GM23338 (cell line): ENCODE measurements at regions not wholly inside any gene's neighbourhood (a gene's known extent, or its start where the extent isn't known, plus 50 kb on each side); places are given as distances from the start of the nearest gene placed in this dataset.

Source experiments
- ATAC-seq: fragments of 200-7000 bp; cut with Tn5 transposase; 3 replicates; pipeline ENCODE4 v1.9.1; 2020
- DNase-seq: peaks from one replicate; pipeline ENCODE4 v3.0.0-alpha.2; 2015; ENCODE audit warnings: low spot score
- H2AFZ ChIP-seq: fragments of 200-600 bp; sonication (generic); 2 replicates; pipeline ENCODE4 v1.8.0; 2016; ENCODE audit warnings: antibody characterized with exemption, mild to moderate bottlenecking, moderate library complexity
- H3F3A ChIP-seq: fragments of 200-600 bp; sonication (generic); replicated peaks from 2 replicates; pipeline ENCODE4 v1.8.0; 2017; ENCODE audit warnings: antibody characterized with exemption, mixed run types, low read depth
- H3K27ac ChIP-seq: fragments of 200-600 bp; sonication (generic); 2 replicates; pipeline ENCODE4 v1.6.1; 2016; ENCODE audit warnings: low read depth
- H3K27me3 ChIP-seq: fragments of 200-600 bp; sonication (generic); 2 replicates; pipeline ENCODE4 v1.8.0; 2016; ENCODE audit warnings: mild to moderate bottlenecking, mixed run types, moderate library complexity; ENCODE audit not compliant: insufficient read depth
- H3K36me3 ChIP-seq: fragments of 200-600 bp; sonication (generic); 2 replicates; pipeline ENCODE4 v1.8.0; 2016; ENCODE audit warnings: mild to moderate bottlenecking; ENCODE audit not compliant: insufficient read depth
- H3K4me1 ChIP-seq: fragments of 200-600 bp; sonication (generic); 2 replicates; pipeline ENCODE4 v1.8.0; 2016; ENCODE audit warnings: mild to moderate bottlenecking, moderate library complexity; ENCODE audit not compliant: insufficient read depth
- H3K4me2 ChIP-seq: fragments of 200-600 bp; sonication (generic); 2 replicates; pipeline ENCODE4 v1.7.1; 2017; ENCODE audit warnings: mixed run types
- H3K4me3 ChIP-seq: fragments of 200-600 bp; sonication (generic); 2 replicates; pipeline ENCODE4 v1.6.1; 2016; ENCODE audit warnings: mixed run types
- H3K79me2 ChIP-seq: fragments of 200-600 bp; sonication (generic); replicated peaks from 2 replicates; pipeline ENCODE4 v1.8.0; 2017; ENCODE audit warnings: mild to moderate bottlenecking; ENCODE audit not compliant: insufficient read depth
- H3K9me2 ChIP-seq: fragments of 200-600 bp; sonication (generic); 2 replicates; pipeline ENCODE4 v1.8.0; 2017; ENCODE audit not compliant: insufficient read depth
- H4K20me1 ChIP-seq: fragments of 200-600 bp; sonication (generic); replicated peaks from 2 replicates; pipeline ENCODE4 v1.8.0; 2017; ENCODE audit warnings: mild to moderate bottlenecking; ENCODE audit not compliant: insufficient read depth
- H3K27ac Mint-ChIP-seq: 2 replicates; pipeline ENCODE4 v1.8.0; 2020; ENCODE audit warnings: inconsistent platforms, mild to moderate bottlenecking, moderate library complexity, mixed read lengths
- H3K27me3 Mint-ChIP-seq: 3 replicates; pipeline ENCODE4 v1.8.0; 2022; ENCODE audit warnings: low read depth, mild to moderate bottlenecking, moderate library complexity, mixed read lengths, inconsistent platforms; ENCODE audit not compliant: insufficient read depth, poor library complexity
- H3K36me3 Mint-ChIP-seq: 3 replicates; pipeline ENCODE4 v1.8.0; 2021; ENCODE audit warnings: low read depth, mild to moderate bottlenecking, inconsistent platforms, moderate library complexity, mixed read lengths
- H3K4me1 Mint-ChIP-seq: 3 replicates; pipeline ENCODE4 v1.8.0; 2020; ENCODE audit warnings: mild to moderate bottlenecking, inconsistent platforms, mixed read lengths
- H3K4me3 Mint-ChIP-seq: 3 replicates; pipeline ENCODE4 v1.8.0; 2021; ENCODE audit warnings: moderate library complexity, mild to moderate bottlenecking, inconsistent platforms, mixed read lengths
- H3K9me3 Mint-ChIP-seq: 3 replicates; pipeline ENCODE4 v1.8.0; 2020; ENCODE audit warnings: moderate library complexity, mild to moderate bottlenecking, inconsistent platforms, mixed read lengths
- CREB1 ChIP-seq: fragments of 250-450 bp; sonication (Bioruptor Pico); IDR thresholded peaks from 2 replicates; pipeline ENCODE4 v1.5.0; 2020; ENCODE audit warnings: low read depth, mild to moderate bottlenecking, moderate library complexity
- CTCF ChIP-seq, 2 experiments: fragments of 200-600 bp in 1 of 2; sonication (generic) in 1 of 2; conservative IDR thresholded peaks; 2 replicates each; pipeline versions ENCODE4 v1.5.1 to v1.6.1; 2016 to 2017; ENCODE audit warnings: antibody characterized with exemption in 2 of 2, low read depth in 2 of 2, mild to moderate bottlenecking in 2 of 2, moderate library complexity in 1 of 2
- ETS1 ChIP-seq: IDR thresholded peaks from 2 replicates; pipeline ENCODE4 v1.6.1; 2016; ENCODE audit warnings: antibody characterized with exemption
- EZH2 ChIP-seq: fragments of 200-600 bp; sonication (generic); IDR thresholded peaks from one replicate; pipeline ENCODE4 v1.8.0; 2017; ENCODE audit warnings: antibody characterized with exemption, mild to moderate bottlenecking, low read depth; ENCODE audit not compliant: unreplicated experiment
- EZH2phosphoT487 ChIP-seq: fragments of 200-600 bp; sonication (generic); IDR thresholded peaks from one replicate; pipeline ENCODE4 v1.8.1; 2018; ENCODE audit warnings: antibody characterized with exemption; ENCODE audit not compliant: unreplicated experiment
- JUNB ChIP-seq: IDR thresholded peaks from one replicate; pipeline ENCODE4 v1.6.1; 2016; ENCODE audit warnings: antibody characterized with exemption; ENCODE audit not compliant: unreplicated experiment
- NANOG ChIP-seq: IDR thresholded peaks from 2 replicates; pipeline ENCODE4 v1.6.1; 2016; ENCODE audit warnings: antibody characterized with exemption, borderline replicate concordance
- POLR2AphosphoS5 ChIP-seq: IDR thresholded peaks from 2 replicates; pipeline ENCODE4 v1.6.1; 2016; ENCODE audit warnings: antibody characterized with exemption, low read depth
- STAT1 ChIP-seq: IDR thresholded peaks from one replicate; pipeline ENCODE4 v1.6.1; 2016; ENCODE audit warnings: antibody characterized with exemption; ENCODE audit not compliant: unreplicated experiment
- ZNF114 ChIP-seq: fragments of 250-450 bp; sonication (Bioruptor Pico); IDR thresholded peaks from 2 replicates; pipeline ENCODE4 v1.5.0; 2020; ENCODE audit warnings: mild to moderate bottlenecking, moderate library complexity
- ZNF331 ChIP-seq: fragments of 250-450 bp; sonication (Bioruptor Pico); IDR thresholded peaks from 2 replicates; pipeline ENCODE4 v1.5.0; 2020; ENCODE audit warnings: low read depth, mild to moderate bottlenecking, moderate library complexity
- TF ChIP-seq, protein P1 (sequence below): IDR thresholded peaks from one replicate; pipeline ENCODE4 v1.6.1; 2018; ENCODE audit warnings: antibody characterized with exemption; ENCODE audit not compliant: unreplicated experiment

DNA sequence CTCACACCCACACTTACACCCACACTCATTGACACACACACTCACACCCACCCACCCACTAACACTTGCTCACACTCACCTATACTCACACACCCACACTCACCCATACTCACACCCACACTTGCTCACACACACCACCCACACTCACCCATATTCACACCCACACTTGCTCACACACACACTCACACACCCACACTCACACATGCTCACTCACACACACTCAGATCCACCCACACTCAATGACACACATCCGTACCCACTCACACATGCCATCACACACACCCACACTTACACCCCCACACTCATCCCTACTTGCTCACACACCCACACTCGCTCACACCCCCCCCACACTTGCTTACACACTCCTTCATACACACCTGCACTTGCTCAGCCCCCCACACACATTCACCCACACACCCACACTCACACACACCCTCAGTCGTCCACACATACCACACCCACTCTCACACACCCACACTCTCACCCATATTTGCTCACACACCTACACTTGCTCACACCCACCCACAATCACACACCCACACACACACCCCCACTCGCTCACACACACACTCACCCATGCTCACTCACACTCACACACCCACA, 321.1 kb upstream of the N4BP1 start:
- Histone ChIP-seq H2AFZ (no peak overlapping the region), H3K36me3 (no peaks in the 10 kb centered on the region), H3F3A (0 out of 2 replicates have a peak, but pooled peaks cover 6% of the 10 kb centered on the region), H3K4me1 (no peaks in the 10 kb centered on the region), H3K4me2 (no peak overlapping the region), H4K20me1 (no peaks in the 10 kb centered on the region), H3K9me2 (peaks cover 4% of the 10 kb centered on the region; the same call in 1 of the 2 replicates), H3K27me3 (no peaks in the 10 kb centered on the region), H3K79me2 (no peaks in the 10 kb centered on the region), H3K4me3 (no peak overlapping the region), H3K27ac (no peak overlapping the region)
- H3K27ac Mint-ChIP-seq, result no peak overlapping the region
- H3K9me3 Mint-ChIP-seq, result peaks cover 12% of the 10 kb centered on the region
- no peak overlapping the region for H3K4me3 Mint-ChIP-seq
- TF ChIP-seq ETS1 (no peak), ZNF114 (no peak), CTCF (conservative IDR thresholded peaks at IDR 0.05; ENCODE audit: low read depth in 2 of 2) (no peak)
- no peaks in the 10 kb centered on the region for H3K36me3 Mint-ChIP-seq
- H3K4me1 Mint-ChIP-seq, result no peaks in the 10 kb centered on the region
- ATAC-seq (no peak), DNase-seq (no peak)
- H3K27me3 Mint-ChIP-seq, result no peaks in the 10 kb centered on the region

GRCh38 chr16:48919791-48920190, 309.8 kb upstream of the N4BP1 start:
- Mint-ChIP-seq H3K27me3 (peaks cover 1% of the 10 kb centered on the region), H3K4me3 (no peak overlapping the region), H3K27ac (no peak overlapping the region), H3K4me1 (no peaks in the 10 kb centered on the region), H3K36me3 (no peaks in the 10 kb centered on the region), H3K9me3 (0 out of 3 replicates have a peak, but pooled peaks cover 3% of the 10 kb centered on the region)
- Histone ChIP-seq H2AFZ (no peak overlapping the region), H3F3A (no peaks in the 10 kb centered on the region), H3K36me3 (no peaks in the 10 kb centered on the region), H3K79me2 (no peaks in the 10 kb centered on the region), H3K9me2 (no peaks in the 10 kb centered on the region; the same call in 1 of the 2 replicates), H3K4me2 (no peak overlapping the region), H3K4me3 (no peak overlapping the region), H4K20me1 (no peaks in the 10 kb centered on the region), H3K4me1 (no peaks in the 10 kb centered on the region), H3K27me3 (no peaks in the 10 kb centered on the region), H3K27ac (no peak overlapping the region)
- ATAC-seq (no peak), DNase-seq (no peak)
- TF ChIP-seq CREB1 (CRISPR knock-in tag) (no peak), JUNB (no peak), ETS1 (no peak), ZNF114 (no peak), EZH2 (no peak), STAT1 (no peak), NANOG (no peak), ZNF331 (CRISPR knock-in tag) (no peak), POLR2AphosphoS5 (no peak), EZH2phosphoT487 (no peak)
- TF ChIP-seq, protein P1, sequence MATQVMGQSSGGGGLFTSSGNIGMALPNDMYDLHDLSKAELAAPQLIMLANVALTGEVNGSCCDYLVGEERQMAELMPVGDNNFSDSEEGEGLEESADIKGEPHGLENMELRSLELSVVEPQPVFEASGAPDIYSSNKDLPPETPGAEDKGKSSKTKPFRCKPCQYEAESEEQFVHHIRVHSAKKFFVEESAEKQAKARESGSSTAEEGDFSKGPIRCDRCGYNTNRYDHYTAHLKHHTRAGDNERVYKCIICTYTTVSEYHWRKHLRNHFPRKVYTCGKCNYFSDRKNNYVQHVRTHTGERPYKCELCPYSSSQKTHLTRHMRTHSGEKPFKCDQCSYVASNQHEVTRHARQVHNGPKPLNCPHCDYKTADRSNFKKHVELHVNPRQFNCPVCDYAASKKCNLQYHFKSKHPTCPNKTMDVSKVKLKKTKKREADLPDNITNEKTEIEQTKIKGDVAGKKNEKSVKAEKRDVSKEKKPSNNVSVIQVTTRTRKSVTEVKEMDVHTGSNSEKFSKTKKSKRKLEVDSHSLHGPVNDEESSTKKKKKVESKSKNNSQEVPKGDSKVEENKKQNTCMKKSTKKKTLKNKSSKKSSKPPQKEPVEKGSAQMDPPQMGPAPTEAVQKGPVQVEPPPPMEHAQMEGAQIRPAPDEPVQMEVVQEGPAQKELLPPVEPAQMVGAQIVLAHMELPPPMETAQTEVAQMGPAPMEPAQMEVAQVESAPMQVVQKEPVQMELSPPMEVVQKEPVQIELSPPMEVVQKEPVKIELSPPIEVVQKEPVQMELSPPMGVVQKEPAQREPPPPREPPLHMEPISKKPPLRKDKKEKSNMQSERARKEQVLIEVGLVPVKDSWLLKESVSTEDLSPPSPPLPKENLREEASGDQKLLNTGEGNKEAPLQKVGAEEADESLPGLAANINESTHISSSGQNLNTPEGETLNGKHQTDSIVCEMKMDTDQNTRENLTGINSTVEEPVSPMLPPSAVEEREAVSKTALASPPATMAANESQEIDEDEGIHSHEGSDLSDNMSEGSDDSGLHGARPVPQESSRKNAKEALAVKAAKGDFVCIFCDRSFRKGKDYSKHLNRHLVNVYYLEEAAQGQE, result no peak
